SK-N-SH (cell line): ENCODE measurements at regions not wholly inside any gene's neighbourhood (a gene's known extent, or its start where the extent isn't known, plus 50 kb on each side); places are given as distances from the start of the nearest gene placed in this dataset.

Source experiments
- CTCF ChIA-PET: fragments of 300-600, 350-600 bp; formaldehyde crosslinking; extraction: SDS; loops from one replicate; lab custom pipeline; 2021; lab: Yijun Ruan, JAX
- POLR2A ChIA-PET: fragments of 350-600 bp; sonication (Branson Sonifier 250); formaldehyde crosslinking; extraction: SDS; loops from one replicate; lab custom pipeline; 2020; ENCODE audit warnings: antibody characterized with exemption, inconsistent platforms; lab: Yijun Ruan, JAX
- DNase-seq: peaks from one replicate; pipeline ENCODE4 v3.0.0; 2012
- H2AFZ ChIP-seq: fragments of 200-600 bp; sonication (generic); 2 replicates; pipeline ENCODE4 v1.8.1; 2016; ENCODE audit warnings: antibody characterized with exemption, mild to moderate bottlenecking, low read depth
- H3F3A ChIP-seq: fragments of 200-600 bp; sonication (generic); replicated peaks from 2 replicates; pipeline ENCODE3; 2016; ENCODE audit warnings: antibody characterized with exemption, mild to moderate bottlenecking; ENCODE audit not compliant: insufficient read depth
- H3K27ac ChIP-seq, 2 experiments: fragments of 200-500 bp in 1 of 2; fragments of 200-600 bp in 1 of 2; sonication (Bioruptor generic) in 1 of 2; sonication (generic), shearing (Covaris generic) in 1 of 2; 2 replicates each; pipeline versions ENCODE4 v1.5.1 to v1.6.1; 2014 to 2016; ENCODE audit warnings: low read depth in 2 of 2, inconsistent platforms in 1 of 2, low read length in 1 of 2, mild to moderate bottlenecking in 1 of 2, mixed read lengths in 1 of 2
- H3K27me3 ChIP-seq: fragments of 200-600 bp; sonication (generic), shearing (Covaris generic); 2 replicates; pipeline ENCODE4 v1.6.1; 2016; ENCODE audit warnings: mixed run types; ENCODE audit not compliant: insufficient read depth
- H3K36me3 ChIP-seq, 2 experiments: fragments of 200-500 bp in 1 of 2; fragments of 200-600 bp in 1 of 2; sonication (Bioruptor generic) in 1 of 2; sonication (generic) in 1 of 2; replicated peaks in 1 of 2; 2 replicates each; pipeline versions ENCODE3 to v1.5.1; 2014 to 2016; ENCODE audit warnings: low read length in 1 of 2, mild to moderate bottlenecking in 1 of 2; ENCODE audit not compliant: insufficient read depth in 2 of 2, control insufficient read depth in 1 of 2
- H3K4me1 ChIP-seq, 2 experiments: fragments of 200-500 bp in 1 of 2; fragments of 200-600 bp in 1 of 2; sonication (Bioruptor generic) in 1 of 2; sonication (generic), shearing (Covaris generic) in 1 of 2; 2 replicates each; pipeline versions ENCODE4 v1.5.1 to v1.6.1; 2014 to 2016; ENCODE audit warnings: low read depth in 1 of 2, low read length in 1 of 2, mixed run types in 1 of 2; ENCODE audit not compliant: insufficient read depth in 2 of 2, control insufficient read depth in 1 of 2
- H3K4me2 ChIP-seq: fragments of 200-600 bp; sonication (generic), shearing (Covaris generic); 2 replicates; pipeline ENCODE4 v1.6.1; 2017; ENCODE audit warnings: mixed run types
- H3K4me3 ChIP-seq, 2 experiments: fragments of 200-500 bp in 1 of 2; fragments of 200-600 bp in 1 of 2; sonication (Bioruptor generic) in 1 of 2; sonication (generic), shearing (Covaris generic) in 1 of 2; 2 replicates each; pipeline versions ENCODE4 v1.5.1 to v1.8.1; 2014 to 2016; ENCODE audit warnings: low read depth in 2 of 2, inconsistent platforms in 1 of 2, low read length in 1 of 2, mild to moderate bottlenecking in 1 of 2, mixed read lengths in 1 of 2, moderate library complexity in 1 of 2
- H3K79me2 ChIP-seq: fragments of 200-600 bp; sonication (generic); 2 replicates; pipeline ENCODE4 v1.8.1; 2017; ENCODE audit warnings: mild to moderate bottlenecking; ENCODE audit not compliant: insufficient read depth
- H3K9ac ChIP-seq: fragments of 200-600 bp; sonication (generic); 2 replicates; pipeline ENCODE4 v1.6.1; 2017; ENCODE audit warnings: mixed run types
- H3K9me2 ChIP-seq: fragments of 200-600 bp; sonication (generic); 2 replicates; pipeline ENCODE4 v1.6.1; 2017; ENCODE audit warnings: mixed run types
- H3K9me3 ChIP-seq: fragments of 200-600 bp; sonication (generic); 2 replicates; pipeline ENCODE4 v1.6.1; 2017; ENCODE audit warnings: mixed run types, mild to moderate bottlenecking, moderate library complexity
- H4K20me1 ChIP-seq: fragments of 200-600 bp; sonication (generic); 2 replicates; pipeline ENCODE4 v1.6.1; 2017; ENCODE audit warnings: mild to moderate bottlenecking, mixed run types; ENCODE audit not compliant: insufficient read depth
- ELF1 ChIP-seq: IDR thresholded peaks from 2 replicates; pipeline ENCODE4 v1.4.0; 2012
- EZH2phosphoT487 ChIP-seq: fragments of 200-600 bp; sonication (generic); IDR thresholded peaks from 2 replicates; pipeline ENCODE4 v1.6.1; 2017; ENCODE audit warnings: low read depth, mixed run types, mild to moderate bottlenecking, antibody characterized with exemption, moderate library complexity, borderline replicate concordance
- GATA2 ChIP-seq: sonication (generic); formaldehyde crosslinking; IDR thresholded peaks from 2 replicates; pipeline ENCODE4 v1.5.0; 2020; ENCODE audit warnings: mild to moderate bottlenecking, missing genetic modification reagents
- JUND ChIP-seq: IDR thresholded peaks from 2 replicates; pipeline ENCODE4 v1.4.0; 2012
- MEF2A ChIP-seq: IDR thresholded peaks from 2 replicates; pipeline ENCODE4 v1.4.0; 2012; ENCODE audit warnings: low read depth, borderline replicate concordance
- POLR2AphosphoS5 ChIP-seq: IDR thresholded peaks from 2 replicates; pipeline ENCODE4 v1.6.1; 2012; ENCODE audit warnings: low read depth, low read length
- RAD21 ChIP-seq: IDR thresholded peaks from 2 replicates; pipeline ENCODE4 v1.6.1; 2012; ENCODE audit warnings: mild to moderate bottlenecking, low read length
- RXRA ChIP-seq: IDR thresholded peaks from 2 replicates; pipeline ENCODE4 v1.4.0; 2012; ENCODE audit warnings: low read depth, mild to moderate bottlenecking, borderline replicate concordance
- SIN3A ChIP-seq: IDR thresholded peaks from 2 replicates; pipeline ENCODE4 v1.6.1; 2012; ENCODE audit warnings: low read depth, mild to moderate bottlenecking, low read length, moderate library complexity, borderline replicate concordance
- SMC3 ChIP-seq: IDR thresholded peaks from 2 replicates; pipeline ENCODE4 v1.6.1; 2012; ENCODE audit warnings: low read depth, low read length, improper control_type of control experiment
- TAF1 ChIP-seq: IDR thresholded peaks from 2 replicates; pipeline ENCODE4 v1.6.1; 2012; ENCODE audit warnings: low read depth, mild to moderate bottlenecking, low read length, moderate library complexity, borderline replicate concordance
- WGBS: methylation state at CpG from one replicate; pipeline ENCODE4 v1.1.6; 2017; ENCODE audit warnings: low lambda C conversion rate; 5-methylcytosine and 5-hydroxymethylcytosine counted together
- TF ChIP-seq, protein P1 (sequence below): fragments of 200-600 bp; sonication (generic); IDR thresholded peaks from 2 replicates; pipeline ENCODE4 v1.6.1; 2017; ENCODE audit warnings: antibody characterized with exemption, mild to moderate bottlenecking, moderate library complexity
- TF ChIP-seq, protein P2 (sequence below): IDR thresholded peaks from 2 replicates; pipeline ENCODE4 v1.4.0; 2012; ENCODE audit warnings: low read depth
- TF ChIP-seq, protein P3 (sequence below): fragments of 150-350 bp; IDR thresholded peaks from 2 replicates; pipeline ENCODE4 v1.6.1; 2016; ENCODE audit warnings: mild to moderate bottlenecking, low read depth, low read length
- TF ChIP-seq, protein P4 (sequence below): fragments of 150-350 bp; IDR thresholded peaks from 2 replicates; pipeline ENCODE4 v1.6.1; 2017; ENCODE audit warnings: antibody characterized with exemption, low read length, low read depth, borderline replicate concordance
- TF ChIP-seq, protein P5 (sequence below): IDR thresholded peaks from 2 replicates; pipeline ENCODE4; 2012

DNA sequence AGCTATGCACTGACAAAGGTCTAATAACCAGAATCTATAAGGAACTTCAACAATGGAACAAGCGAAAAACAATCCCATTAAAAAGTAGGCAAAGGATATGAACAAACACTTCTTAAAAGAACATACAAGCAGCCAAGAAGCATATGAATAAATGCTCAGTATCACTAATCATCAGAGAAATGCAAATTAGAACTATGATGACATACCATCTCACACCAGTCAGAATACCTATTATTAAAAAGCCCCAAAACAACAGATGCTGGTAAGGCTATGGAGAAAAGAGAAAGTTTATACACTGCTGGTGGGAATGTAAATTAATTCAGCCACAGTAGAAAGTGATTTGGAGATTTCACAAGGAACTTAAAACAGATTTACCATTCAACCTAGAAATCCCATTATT, 211.8 kb downstream of the EDN1 start (continued):
- no peak for TF ChIP-seq GATA2 (CRISPR knock-in tag)
- TF ChIP-seq, all 33 proteins: peak for 0

DNA sequence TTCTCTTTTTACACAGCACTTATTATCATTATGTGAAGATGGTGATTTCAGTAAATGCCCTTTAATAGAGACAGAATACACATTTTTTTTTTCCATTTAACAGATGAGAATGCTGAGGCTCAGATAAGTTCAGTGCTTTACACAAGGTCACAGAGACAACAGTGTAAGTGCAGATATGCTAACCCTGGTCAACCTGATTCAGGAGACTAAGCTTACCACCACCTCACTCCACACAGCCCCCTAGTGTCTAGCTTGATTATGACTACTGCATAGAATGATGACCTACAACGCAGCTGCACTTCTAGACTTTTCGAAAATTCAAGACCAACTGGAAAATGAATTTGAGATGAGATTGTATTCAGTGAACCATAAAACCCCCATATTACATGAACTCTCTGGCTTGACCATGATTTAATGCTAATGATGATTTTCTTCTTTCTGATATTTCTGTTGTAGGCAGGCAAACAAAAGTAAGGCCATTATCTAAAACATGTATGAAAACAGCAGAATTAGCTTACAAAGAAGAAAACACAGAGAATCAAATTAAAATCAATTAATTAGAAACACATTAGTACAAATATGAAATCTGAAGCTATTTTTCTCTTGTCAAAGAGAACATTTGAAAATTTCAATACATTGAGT, 212.1 kb upstream of the PHACTR1 start:
- H4K20me1 ChIP-seq, result no peaks in the 10 kb centered on the region
- TF ChIP-seq RAD21 (peak; percentile 32; the same call in 1 of the 2 replicates), MEF2A (no peak), SMC3 (peak; percentile 26; the same call in 1 of the 2 replicates)
- TF ChIP-seq, protein P1, sequence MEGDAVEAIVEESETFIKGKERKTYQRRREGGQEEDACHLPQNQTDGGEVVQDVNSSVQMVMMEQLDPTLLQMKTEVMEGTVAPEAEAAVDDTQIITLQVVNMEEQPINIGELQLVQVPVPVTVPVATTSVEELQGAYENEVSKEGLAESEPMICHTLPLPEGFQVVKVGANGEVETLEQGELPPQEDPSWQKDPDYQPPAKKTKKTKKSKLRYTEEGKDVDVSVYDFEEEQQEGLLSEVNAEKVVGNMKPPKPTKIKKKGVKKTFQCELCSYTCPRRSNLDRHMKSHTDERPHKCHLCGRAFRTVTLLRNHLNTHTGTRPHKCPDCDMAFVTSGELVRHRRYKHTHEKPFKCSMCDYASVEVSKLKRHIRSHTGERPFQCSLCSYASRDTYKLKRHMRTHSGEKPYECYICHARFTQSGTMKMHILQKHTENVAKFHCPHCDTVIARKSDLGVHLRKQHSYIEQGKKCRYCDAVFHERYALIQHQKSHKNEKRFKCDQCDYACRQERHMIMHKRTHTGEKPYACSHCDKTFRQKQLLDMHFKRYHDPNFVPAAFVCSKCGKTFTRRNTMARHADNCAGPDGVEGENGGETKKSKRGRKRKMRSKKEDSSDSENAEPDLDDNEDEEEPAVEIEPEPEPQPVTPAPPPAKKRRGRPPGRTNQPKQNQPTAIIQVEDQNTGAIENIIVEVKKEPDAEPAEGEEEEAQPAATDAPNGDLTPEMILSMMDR, result peak; percentile 50
- TF ChIP-seq, protein P2, sequence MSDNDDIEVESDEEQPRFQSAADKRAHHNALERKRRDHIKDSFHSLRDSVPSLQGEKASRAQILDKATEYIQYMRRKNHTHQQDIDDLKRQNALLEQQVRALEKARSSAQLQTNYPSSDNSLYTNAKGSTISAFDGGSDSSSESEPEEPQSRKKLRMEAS, result no peak
- TF ChIP-seq, protein P3, sequence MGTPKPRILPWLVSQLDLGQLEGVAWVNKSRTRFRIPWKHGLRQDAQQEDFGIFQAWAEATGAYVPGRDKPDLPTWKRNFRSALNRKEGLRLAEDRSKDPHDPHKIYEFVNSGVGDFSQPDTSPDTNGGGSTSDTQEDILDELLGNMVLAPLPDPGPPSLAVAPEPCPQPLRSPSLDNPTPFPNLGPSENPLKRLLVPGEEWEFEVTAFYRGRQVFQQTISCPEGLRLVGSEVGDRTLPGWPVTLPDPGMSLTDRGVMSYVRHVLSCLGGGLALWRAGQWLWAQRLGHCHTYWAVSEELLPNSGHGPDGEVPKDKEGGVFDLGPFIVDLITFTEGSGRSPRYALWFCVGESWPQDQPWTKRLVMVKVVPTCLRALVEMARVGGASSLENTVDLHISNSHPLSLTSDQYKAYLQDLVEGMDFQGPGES, result no peak
- TF ChIP-seq, protein P4, sequence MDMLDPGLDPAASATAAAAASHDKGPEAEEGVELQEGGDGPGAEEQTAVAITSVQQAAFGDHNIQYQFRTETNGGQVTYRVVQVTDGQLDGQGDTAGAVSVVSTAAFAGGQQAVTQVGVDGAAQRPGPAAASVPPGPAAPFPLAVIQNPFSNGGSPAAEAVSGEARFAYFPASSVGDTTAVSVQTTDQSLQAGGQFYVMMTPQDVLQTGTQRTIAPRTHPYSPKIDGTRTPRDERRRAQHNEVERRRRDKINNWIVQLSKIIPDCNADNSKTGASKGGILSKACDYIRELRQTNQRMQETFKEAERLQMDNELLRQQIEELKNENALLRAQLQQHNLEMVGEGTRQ, result no peak
- H2AFZ ChIP-seq, result no peak overlapping the region
- no peaks in the 10 kb centered on the region for H3K36me3 ChIP-seq
- H3K79me2 ChIP-seq, result no peaks in the 10 kb centered on the region
- no peaks in the 10 kb centered on the region for H3K9me2 ChIP-seq
- no peaks in the 10 kb centered on the region for H3F3A ChIP-seq
- H3K4me2 ChIP-seq, result no peak overlapping the region
- H3K4me3 ChIP-seq, result no peak overlapping the region
- H3K9me3 ChIP-seq, result no peaks in the 10 kb centered on the region
- ChIA-PET CTCF (interaction anchor here (1.0 to 1.7 kb wide), 4 partner anchors 13 to 215 kb away, joined by 3 to 5 read pairs (median 4); no protein-coding TSS in a partner anchor), POLR2A (no interaction called here)
- H3K27ac ChIP-seq, result no peak overlapping the region
- 96% methylated on average over 2 of the region's 2 CpGs for WGBS
- H3K4me1 ChIP-seq, result no peaks in the 10 kb centered on the region
- DNase-seq, result peak; percentile 20
- no peaks in the 10 kb centered on the region for H3K27me3 ChIP-seq
- no peak overlapping the region for H3K9ac ChIP-seq

DNA sequence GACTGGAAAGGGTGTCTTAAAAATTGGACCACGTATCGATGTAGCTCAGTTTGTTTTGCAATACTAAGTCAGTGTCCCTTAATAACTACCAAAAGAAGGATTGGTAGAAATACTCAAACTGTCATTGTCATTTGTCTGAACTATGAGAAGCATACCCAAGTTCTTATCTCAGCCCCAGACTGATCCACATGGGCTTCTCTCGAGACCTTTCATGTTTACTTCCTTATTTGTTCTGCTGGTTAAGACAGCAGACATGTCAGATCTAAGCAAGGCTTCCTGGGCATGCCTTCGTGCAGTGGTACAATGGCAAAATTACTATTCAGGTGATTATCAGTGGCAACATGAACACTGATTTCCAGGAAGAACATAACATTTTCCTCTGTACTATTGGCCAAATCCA, 211.1 kb upstream of the PHACTR1 start:
- no peak overlapping the region for H3K9ac ChIP-seq
- CTCF ChIA-PET, result interaction anchor here (1.5 kb wide), 1 partner anchor 99 kb away, joined by 4 read pairs; no protein-coding TSS in a partner anchor
- H3K4me3 ChIP-seq, result no peak overlapping the region
- H3F3A ChIP-seq, result no peaks in the 10 kb centered on the region
- H3K36me3 ChIP-seq, result no peaks in the 10 kb centered on the region
- H3K4me2 ChIP-seq, result no peak overlapping the region
- no peak for DNase-seq
- H3K27me3 ChIP-seq, result no peaks in the 10 kb centered on the region
- no peaks in the 10 kb centered on the region for H3K4me1 ChIP-seq
- POLR2A ChIA-PET, result no interaction called here
- no peaks in the 10 kb centered on the region for H3K9me3 ChIP-seq
- no peaks in the 10 kb centered on the region for H3K79me2 ChIP-seq
- H3K27ac ChIP-seq, result no peak overlapping the region
- no peaks in the 10 kb centered on the region for H3K9me2 ChIP-seq
- H2AFZ ChIP-seq, result no peak overlapping the region
- 73% methylated on average over 4 of the region's 4 CpGs for WGBS
- H4K20me1 ChIP-seq, result no peaks in the 10 kb centered on the region
- no peak for TF ChIP-seq MEF2A
- no peak for TF ChIP-seq EZH2phosphoT487
- no peak for TF ChIP-seq POLR2AphosphoS5
- TF ChIP-seq RAD21, result no peak
- TF ChIP-seq, protein P5, sequence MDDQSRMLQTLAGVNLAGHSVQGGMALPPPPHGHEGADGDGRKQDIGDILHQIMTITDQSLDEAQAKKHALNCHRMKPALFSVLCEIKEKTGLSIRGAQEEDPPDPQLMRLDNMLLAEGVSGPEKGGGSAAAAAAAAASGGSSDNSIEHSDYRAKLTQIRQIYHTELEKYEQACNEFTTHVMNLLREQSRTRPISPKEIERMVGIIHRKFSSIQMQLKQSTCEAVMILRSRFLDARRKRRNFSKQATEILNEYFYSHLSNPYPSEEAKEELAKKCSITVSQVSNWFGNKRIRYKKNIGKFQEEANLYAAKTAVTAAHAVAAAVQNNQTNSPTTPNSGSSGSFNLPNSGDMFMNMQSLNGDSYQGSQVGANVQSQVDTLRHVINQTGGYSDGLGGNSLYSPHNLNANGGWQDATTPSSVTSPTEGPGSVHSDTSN, result no peak
- TF ChIP-seq SMC3, result no peak
- no peak for TF ChIP-seq SIN3A
- TF ChIP-seq RXRA, result no peak
- no peak for TF ChIP-seq JUND
- TF ChIP-seq, protein P3, result no peak
- TF ChIP-seq ELF1, result no peak
- TF ChIP-seq TAF1, result no peak
